HG03575 (cell line): ENCODE measurements at regions not wholly inside any gene's neighbourhood (a gene's known extent, or its start where the extent isn't known, plus 50 kb on each side); places are given as distances from the start of the nearest gene placed in this dataset.
"Not testable (repeated sequence)": the region's sequence is repeated elsewhere in the genome, so short reads cannot be mapped to it uniquely, and the experiment has no call there.

ENCODE experiments used
- ATAC-seq: cut with Tn5 transposase; IDR thresholded peaks from one replicate; pipeline ENCODE4 v1.9.1; 2021; ENCODE audit not compliant: unreplicated experiment, insufficient number of reproducible peaks, low FRiP score; ENCODE audit errors: extremely low read depth

DNA sequence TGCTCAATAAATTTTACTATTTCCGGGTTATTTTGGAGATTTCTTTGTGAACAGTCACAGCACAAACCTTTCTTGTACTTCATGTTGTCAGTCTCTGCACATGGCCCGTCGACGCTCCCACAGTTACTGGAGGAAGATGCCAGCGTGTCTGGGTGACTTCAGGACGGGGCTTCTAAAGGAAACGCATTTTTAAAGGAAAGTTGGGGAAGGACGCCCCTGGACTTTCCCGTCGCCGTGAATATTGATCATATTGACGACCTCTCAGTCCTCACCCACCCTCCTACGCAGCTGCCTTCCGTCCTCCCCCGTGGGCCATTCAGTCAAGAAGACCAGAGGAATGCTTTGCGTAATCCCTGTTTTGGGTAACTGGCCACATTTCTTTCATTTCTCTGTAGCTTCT lies 71.1 kb upstream of the SNTG2 start:
- ATAC-seq = no peak

DNA sequence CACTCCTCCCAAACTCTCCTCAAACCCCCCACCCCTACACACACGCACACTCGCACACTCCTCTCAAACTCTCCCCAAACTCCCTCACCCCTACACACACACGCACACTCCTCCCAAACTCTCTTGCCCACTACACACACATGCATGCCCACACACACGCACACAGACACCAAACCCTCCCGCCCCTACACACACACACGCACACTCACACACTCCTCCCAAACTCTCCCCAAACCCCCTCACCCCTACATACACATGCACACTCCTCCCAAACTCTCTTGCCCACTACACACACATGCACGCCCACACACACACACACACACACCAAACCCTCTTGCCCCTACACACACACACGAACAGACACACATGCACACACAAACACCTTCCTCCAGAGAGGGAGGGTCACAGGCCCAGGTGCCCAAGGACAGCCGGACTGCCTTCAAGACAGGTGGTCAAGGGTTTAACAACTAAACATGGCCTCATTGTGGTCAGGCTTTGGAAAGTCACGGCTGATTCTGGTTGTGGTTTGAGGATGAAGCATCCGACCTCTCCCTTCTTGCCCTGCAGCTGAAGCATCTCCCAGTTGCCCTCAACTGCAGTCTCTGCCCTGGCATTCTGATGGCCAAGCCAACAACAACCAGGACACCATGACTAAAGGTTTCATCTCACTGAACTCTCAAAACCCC lies 72.3 kb upstream of the SNTG2 start:
- ATAC-seq = no peak

DNA sequence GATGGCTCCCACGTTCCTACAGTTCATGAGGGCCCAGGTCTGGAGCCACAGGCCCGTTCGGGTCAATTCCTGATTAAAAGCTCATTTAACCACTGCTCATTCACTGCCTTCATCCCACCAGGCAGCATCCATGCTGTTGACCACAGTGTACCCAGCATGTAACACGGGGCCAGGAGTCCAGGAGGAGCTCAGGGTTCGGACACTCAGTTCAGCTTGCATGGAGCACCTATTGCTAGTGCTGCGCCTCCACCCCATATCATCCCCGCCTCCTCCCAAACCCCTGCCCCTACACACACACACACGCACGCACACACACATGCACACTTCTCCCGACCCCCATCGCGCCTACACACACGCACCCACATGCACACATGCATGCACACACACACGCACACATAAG lies 72.9 kb upstream of the SNTG2 start:
- ATAC-seq = no peak

DNA sequence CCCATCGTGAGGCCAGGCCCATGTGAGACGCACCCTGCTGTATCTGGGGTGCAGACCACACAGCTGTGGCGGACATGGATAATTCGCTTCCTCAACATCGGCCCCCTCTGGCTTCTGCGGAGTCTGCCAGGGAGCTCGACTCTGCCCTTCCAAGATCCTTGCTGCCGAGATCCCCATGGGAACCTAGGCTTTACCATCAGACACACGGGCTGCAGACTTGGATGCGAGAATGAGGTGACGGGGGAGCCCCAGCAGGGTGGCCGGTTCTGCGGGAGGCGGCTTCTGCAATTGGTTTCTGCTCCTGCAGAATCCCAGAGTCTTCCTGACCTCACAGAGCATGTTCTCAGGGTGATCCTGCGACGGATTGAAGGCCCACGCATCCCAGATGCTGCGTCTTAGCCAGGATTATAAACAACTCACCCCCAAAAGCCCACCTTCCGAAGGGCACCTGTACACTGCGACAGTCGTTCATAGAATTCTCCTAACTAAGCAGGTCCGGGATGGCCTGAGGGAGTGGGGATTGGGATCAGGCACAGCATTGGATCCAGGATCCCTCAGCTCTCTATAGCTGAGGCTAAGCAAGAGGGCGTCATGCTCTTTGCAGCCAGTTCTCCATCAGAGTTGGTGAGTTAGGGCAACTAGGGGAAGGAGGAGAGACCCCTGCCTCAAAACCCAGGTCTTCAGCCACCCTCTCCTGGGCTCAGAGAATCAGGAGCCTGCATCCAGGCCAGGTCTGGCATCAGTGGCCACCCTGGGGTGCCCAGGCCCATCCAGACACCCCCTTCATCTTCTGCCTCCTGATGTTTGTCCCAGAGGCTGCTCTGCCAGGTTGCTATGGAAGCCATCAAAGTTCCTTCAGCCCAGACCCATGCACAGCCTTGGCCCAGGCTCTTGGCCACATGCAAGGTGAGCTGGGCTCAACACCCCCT lies 74.7 kb upstream of the SNTG2 start:
- no peak for ATAC-seq

DNA sequence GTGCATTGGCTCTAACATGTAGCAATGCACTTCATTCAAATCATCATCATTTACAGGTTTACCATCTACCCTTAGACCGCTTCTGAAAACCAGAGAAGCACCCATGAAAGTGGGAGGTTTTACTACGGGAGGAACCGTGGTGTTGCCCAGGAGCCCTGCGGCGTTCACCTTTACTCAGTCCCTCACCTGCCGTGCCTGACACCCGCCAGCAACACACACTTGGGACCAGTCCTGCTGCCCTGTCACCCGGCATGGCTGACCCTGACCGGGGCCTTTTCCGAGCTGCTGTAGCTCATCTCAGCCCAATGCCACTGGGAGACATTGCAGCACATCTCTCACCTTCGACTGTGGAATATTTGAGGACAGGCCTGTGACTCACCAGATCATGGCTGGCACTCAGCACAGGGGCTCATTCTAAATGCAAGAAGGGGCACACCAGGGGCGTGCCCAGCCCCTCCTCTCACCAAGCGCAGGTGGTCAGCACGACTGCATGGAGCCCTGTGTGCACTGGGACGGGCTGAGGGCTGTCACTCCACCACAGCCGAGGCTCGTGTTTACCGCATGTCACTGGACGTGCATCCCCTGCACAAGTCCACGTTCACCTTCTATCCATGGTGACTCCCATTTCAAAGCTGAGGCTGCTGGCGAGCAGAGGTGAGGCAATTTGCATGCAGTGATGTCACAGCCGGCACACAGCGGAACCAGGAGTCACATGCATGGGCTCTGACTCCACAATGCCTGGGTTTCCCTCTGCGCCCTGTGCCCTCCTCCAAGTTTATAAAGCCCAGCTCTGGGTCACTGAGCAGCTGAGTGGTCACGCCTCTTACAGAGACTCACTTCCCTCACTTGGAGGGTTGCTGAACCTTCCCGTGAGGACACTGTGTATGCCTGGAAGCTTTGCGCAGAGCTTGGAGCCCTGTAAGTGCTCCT lies 76.7 kb upstream of the SNTG2 start:
- ATAC-seq = no peak

DNA sequence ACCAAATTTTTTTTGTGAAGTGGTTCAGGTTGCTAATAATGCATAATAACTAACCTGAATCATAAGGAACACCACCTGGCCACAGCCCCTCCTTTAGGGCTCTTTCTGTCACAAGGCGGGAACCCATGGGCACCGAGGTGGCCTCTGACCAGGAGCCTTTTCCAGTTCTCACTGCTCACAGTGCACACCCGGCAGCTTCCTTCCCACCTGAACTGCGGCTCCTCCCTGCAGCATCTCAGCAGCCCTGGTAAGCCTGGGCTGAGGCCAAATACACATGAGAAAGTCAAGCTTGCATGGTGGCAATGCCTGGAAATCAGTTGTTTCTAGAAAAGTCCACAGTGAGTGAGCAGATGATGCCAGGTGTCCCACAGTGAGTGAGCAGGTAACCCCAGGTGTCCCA lies 77.6 kb upstream of the SNTG2 start:
- ATAC-seq = no peak

DNA sequence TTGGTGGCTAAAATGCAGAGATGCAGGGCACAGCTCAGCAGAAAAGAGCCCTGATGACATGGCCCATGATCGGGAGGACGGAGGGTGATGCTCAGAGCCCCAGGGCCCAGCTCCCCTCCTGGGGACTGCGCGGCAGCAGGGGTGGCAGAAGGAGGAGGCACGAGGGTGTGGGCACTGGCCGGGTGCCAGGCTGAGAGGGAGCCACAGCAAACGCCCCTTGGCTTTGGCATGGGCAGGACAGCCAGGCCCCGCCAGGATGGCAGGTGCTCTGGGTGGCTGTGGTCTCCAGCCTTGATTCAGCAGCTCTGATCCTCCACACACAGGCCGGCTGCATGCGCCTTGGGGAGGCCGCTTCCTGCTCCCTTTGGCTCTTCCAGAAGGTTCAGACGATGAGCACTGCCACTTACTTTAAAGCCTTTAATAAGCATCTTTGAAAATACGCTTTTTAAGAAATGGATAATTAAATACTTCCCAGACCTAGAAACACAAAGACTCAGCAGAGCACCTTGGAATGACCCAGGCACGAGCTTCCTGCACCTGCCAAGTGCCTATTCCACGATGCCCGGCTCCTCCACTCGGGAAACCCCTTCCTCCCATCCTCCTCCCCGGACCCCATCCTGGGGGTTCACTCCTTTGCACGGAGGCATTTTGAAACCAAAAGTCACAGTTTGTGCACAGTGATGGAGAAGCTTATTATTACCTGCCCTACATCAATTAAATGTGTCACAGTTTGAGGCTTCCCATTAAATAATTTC lies 78.5 kb upstream of the SNTG2 start:
- ATAC-seq = no peak

DNA sequence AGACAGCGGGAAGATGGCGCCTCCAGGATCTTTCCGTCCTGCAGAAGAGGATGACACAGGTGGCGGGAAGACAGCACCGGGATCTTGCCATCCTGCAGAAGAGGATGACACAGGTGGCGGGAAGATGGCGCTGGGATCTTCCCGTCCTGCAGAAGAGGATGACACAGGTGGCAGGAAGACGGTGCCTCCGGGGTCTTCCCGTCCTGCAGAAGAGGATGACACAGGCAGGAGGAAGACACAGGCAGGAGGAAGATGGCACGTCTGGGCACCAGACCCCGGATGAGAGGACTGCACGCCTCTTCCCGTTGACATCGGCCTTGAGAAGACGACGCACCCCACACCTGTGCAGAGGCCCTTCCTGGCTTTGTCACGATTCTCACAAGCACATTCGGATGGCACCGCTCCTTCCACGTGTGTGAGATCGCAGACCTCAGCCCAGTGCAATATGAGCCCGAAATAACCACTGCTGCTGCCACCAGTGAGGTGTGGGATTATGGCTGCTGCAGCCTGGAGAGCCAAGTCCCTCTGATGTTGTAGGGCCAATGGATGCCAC lies 79.4 kb upstream of the SNTG2 start:
- ATAC-seq = no peak

DNA sequence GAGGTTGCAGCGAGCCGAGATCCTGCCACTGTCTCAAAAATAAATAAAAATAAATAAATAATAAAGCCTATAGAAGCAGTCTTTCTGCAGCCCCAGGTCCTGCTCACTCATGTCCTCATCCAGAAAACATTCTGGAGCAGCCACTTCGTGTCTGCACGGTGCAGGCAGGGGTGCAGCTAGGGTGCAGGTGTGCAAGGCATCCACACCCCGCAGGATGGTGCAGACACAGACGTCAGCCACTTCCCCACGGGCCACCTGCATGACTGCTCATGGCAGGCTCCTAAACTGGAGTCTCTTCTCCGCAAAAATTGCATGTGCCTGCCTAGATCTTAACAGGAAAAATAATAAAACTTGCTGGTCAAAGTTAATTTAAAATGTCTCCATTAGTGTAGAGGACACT lies 80.2 kb upstream of the SNTG2 start:
- ATAC-seq = no peak

DNA sequence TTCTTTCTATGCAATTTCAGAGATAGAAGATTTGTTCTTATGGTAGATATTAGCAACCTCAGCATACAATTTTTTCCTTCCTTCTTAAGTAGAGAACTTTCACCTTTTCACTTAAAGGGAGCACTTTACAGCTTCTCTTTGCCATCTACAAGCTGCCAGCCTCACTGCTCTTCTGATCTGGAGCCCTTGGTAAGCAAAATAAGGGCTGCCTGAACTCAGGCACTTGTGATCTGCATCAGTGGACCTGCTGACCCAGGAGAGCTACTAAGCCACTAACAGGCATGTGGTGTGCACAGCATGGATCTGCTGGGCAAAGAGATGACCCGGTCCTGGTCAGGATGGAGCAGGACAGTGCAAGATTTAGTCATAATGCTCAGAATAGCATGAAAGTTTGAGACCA lies 80.8 kb upstream of the SNTG2 start:
- ATAC-seq = no peak

DNA sequence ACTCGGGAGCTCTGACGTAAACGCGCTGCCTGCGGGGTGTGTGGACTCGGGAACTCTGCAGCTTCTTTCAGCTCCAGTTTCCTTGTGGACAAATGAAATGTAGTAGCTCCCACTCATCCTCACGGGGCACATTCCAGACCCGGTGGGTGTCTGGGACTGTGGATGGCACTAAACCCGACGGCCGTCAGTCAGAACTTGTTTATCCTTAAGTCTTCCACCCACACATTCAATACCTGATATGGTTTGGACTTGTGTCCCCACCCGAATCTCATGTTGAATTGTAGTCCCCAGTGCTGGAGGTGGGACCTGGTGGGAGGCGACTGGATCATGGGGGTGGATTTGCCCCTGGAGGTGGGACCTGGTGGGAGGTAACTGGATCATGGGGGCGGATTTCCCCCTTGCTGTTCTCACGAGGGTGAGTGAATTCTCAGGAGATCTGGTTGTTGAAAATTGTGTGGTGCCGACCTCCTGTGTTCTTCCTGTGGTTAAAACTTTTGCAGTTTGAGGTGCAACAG lies 81.2 kb upstream of the SNTG2 start:
- ATAC-seq = no peak

DNA sequence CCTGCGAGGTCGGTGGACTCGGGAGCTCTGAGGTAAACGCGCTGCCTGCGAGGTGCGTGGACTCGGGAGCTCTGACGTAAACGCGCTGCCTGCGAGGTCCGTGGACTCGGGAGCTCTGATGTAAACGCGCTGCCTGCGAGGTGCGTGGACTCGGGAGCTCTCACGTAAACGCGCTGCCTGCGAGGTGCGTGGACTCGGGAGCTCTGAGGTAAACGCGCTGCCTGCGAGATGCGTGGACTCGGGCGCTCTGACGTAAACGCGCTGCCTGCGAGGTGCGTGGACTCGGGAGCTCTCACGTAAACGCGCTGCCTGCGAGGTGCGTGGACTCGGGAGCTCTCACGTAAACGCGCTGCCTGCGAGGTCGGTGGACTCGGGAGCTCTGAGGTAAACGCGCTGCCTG lies 81.8 kb upstream of the SNTG2 start:
- ATAC-seq = not testable (repeated sequence)

DNA sequence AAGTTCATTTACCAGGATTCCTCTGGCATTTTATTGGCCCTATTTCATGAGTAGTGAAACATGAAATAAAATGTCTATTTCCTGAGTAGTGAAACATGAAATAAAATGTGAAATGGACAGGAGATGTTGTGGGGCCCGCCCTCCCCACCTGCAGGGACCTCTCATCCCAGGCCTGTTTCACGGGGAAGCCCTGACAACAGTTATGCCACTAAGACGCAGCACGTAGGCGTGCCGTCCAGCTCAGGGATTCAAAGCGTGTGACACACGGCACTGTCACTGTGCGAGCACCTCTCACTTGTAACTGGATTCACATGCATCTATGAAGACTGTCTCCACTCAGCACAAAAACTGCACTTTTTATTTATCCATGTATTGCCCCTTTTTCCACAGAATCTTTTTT lies 83.4 kb upstream of the SNTG2 start:
- no peak for ATAC-seq

DNA sequence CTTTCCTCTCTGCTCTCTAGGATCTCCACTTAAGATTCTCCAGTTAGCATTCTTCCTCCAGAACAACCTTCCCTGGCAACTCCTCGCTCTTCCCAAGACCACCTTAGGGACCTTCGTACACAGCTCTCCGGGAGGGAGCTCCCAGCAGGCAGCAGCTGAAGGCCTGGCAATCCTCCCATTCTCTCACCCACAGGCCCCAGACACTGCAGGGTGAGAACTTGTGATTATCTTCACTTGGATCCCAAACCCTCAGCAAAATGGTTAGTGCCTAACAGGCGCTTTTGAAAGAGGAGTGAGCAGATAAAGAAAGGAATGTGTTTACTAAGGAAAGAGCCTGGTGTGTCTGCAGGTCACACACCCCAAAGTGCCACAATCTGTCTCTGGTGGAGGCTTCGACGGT lies 83.8 kb upstream of the SNTG2 start:
- ATAC-seq = no peak

DNA sequence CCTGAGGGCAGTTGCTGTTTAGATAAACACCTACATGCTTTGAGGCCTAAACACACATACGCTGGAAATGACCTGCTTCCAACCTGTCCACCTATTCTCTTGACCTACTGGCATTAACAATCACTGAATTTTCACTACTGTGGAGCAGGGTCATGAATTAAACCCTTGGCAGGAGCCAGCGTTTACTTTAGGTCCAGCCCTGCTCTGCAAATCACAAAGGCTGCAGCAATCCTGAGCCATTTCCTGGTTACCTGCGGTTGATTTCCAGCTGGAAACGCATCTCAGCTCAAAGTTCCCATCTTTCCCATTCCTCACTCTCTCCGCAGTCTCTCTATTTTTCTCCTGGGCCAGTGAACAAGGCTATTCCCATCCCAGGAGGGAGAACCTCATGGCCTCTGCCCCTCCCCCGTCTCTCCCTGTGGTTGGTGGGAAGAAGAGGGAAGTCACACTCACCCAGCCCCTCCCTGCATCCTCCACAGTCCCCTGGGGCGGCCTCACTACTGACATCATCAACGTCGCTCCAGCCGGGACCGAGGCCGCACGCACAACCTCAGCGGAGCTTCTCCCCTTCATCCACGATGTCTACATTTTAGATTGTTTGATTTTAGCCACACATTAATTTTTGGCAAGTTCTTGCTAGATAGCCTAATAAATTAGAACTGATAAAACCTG lies 84.5 kb upstream of the SNTG2 start:
- no peak for ATAC-seq

DNA sequence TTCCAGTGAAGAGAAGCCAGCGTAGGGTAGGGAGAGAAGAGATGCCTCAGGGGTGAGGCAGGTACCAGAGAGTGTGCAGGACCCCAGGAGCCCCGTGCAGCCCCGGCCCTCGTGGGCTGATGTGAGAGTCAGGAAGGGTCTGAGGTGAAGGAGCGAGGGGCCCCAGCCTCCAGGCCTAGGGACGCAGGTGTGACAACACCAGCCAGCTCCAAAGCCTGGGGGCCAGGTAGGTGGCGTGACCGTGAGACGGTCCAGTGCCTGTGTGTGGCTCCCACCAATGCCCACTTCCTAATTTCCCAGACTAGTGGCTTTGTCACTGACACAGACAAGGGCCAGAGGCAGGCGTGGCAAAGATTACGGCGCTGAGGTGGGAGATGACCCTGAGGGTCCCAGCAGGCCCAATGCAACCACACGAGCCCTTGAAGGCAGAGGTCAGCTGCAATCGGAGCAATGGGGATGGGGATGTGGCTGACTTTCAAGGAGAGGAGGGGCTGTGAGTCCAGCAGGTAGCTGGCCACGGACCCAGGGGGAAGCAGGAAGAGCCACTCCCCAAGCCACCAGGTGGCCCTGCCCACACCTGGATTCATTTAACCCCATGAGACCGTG lies 86.0 kb upstream of the SNTG2 start:
- no peak for ATAC-seq

DNA sequence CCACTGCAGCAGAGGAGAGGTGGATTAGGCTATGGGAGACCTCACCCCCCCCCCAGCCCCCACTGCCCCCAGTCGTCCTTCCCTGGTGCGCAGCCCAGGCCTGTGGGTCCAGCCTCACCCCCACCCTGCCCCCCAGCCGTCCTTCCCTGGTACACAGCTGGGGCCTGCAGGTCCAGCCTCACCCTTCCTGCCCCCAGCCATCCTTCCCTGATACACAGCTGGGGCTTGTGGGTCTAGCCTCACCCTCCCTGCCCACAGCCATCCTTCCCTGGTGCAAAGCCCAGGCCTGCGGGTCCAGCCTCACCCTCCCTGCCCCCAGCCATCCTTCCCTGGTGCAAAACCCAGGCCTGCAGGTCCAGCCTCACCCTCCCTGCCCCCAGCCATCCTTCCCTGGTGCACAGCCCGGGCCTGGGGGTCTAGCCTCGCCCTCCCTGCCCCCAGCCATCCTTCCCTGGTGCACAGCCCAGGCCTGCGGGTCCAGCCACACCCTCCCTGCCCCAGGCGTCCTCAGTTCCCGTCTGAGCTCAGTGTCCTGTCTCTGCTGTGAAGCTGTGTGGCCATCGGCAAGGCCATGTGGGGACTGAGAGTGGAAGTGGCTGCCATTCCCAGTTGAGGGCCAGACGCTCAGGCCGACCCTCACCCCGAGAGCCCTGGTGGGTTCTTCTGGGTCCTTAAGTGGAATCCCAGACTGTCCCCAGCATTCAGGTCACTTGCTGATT lies 86.8 kb upstream of the SNTG2 start:
- ATAC-seq = no peak
